ENCODE measurements at regions not wholly inside any gene's neighbourhood (a gene's known extent, or its start where the extent isn't known, plus 50 kb on each side); places are given as distances from the start of the nearest gene placed in this dataset.

GRCh38 chr1:65092691-65093090 lies 55.3 kb upstream of the AK4 start:
- H3K4me3 ChIP-seq (ENCODE audit: low read depth, low read length) = no peak overlapping the region
- DNase-seq (ENCODE audit: low read depth) = no peak
- no peak for TF ChIP-seq CTCF (IDR thresholded peaks at IDR 0.05; ENCODE audit: low read depth, low read length, missing control alignments)

DNA sequence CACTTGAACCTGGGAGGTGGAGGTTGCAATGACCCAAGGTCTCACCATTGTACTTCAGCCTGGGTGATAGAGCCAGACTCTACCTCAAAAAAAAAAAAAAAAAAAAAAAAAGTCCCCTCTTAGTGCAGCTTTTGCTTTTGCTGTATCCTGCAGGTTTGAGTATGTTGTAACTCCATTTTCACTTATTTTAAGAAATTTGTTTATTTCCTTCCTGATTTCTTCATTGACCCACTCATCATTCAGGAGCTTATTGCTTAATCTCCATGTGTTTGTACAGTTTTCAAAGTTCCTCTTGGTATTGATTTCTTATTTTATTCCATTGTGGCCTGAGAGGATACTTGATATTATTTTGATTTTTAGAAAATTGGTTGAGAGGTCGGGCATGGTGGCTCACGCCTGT lies 50.9 kb upstream of the AK4 start:
- DNase-seq (ENCODE audit: low read depth) = no peak
- no peak for TF ChIP-seq CTCF (IDR thresholded peaks at IDR 0.05; ENCODE audit: low read depth, low read length, missing control alignments)
- no peak overlapping the region for H3K4me3 ChIP-seq (ENCODE audit: low read depth, low read length)

Data from GM12864 (cell line).